GM23338 (cell line): ENCODE measurements at regions not wholly inside any gene's neighbourhood (a gene's known extent, or its start where the extent isn't known, plus 50 kb on each side); places are given as distances from the start of the nearest gene placed in this dataset.

Experiments
- ATAC-seq: fragments of 200-7000 bp; cut with Tn5 transposase; 3 replicates; pipeline ENCODE4 v1.9.1; 2020
- DNase-seq: peaks from one replicate; pipeline ENCODE4 v3.0.0-alpha.2; 2015; ENCODE audit warnings: low spot score
- H2AFZ ChIP-seq: fragments of 200-600 bp; sonication (generic); 2 replicates; pipeline ENCODE4 v1.8.0; 2016; ENCODE audit warnings: antibody characterized with exemption, mild to moderate bottlenecking, moderate library complexity
- H3F3A ChIP-seq: fragments of 200-600 bp; sonication (generic); replicated peaks from 2 replicates; pipeline ENCODE4 v1.8.0; 2017; ENCODE audit warnings: antibody characterized with exemption, mixed run types, low read depth
- H3K27ac ChIP-seq: fragments of 200-600 bp; sonication (generic); 2 replicates; pipeline ENCODE4 v1.6.1; 2016; ENCODE audit warnings: low read depth
- H3K27me3 ChIP-seq: fragments of 200-600 bp; sonication (generic); 2 replicates; pipeline ENCODE4 v1.8.0; 2016; ENCODE audit warnings: mild to moderate bottlenecking, mixed run types, moderate library complexity; ENCODE audit not compliant: insufficient read depth
- H3K36me3 ChIP-seq: fragments of 200-600 bp; sonication (generic); 2 replicates; pipeline ENCODE4 v1.8.0; 2016; ENCODE audit warnings: mild to moderate bottlenecking; ENCODE audit not compliant: insufficient read depth
- H3K4me1 ChIP-seq: fragments of 200-600 bp; sonication (generic); 2 replicates; pipeline ENCODE4 v1.8.0; 2016; ENCODE audit warnings: mild to moderate bottlenecking, moderate library complexity; ENCODE audit not compliant: insufficient read depth
- H3K4me2 ChIP-seq: fragments of 200-600 bp; sonication (generic); 2 replicates; pipeline ENCODE4 v1.7.1; 2017; ENCODE audit warnings: mixed run types
- H3K4me3 ChIP-seq: fragments of 200-600 bp; sonication (generic); 2 replicates; pipeline ENCODE4 v1.6.1; 2016; ENCODE audit warnings: mixed run types
- H3K79me2 ChIP-seq: fragments of 200-600 bp; sonication (generic); replicated peaks from 2 replicates; pipeline ENCODE4 v1.8.0; 2017; ENCODE audit warnings: mild to moderate bottlenecking; ENCODE audit not compliant: insufficient read depth
- H3K9me2 ChIP-seq: fragments of 200-600 bp; sonication (generic); 2 replicates; pipeline ENCODE4 v1.8.0; 2017; ENCODE audit not compliant: insufficient read depth
- H4K20me1 ChIP-seq: fragments of 200-600 bp; sonication (generic); replicated peaks from 2 replicates; pipeline ENCODE4 v1.8.0; 2017; ENCODE audit warnings: mild to moderate bottlenecking; ENCODE audit not compliant: insufficient read depth
- H3K27ac Mint-ChIP-seq: 2 replicates; pipeline ENCODE4 v1.8.0; 2020; ENCODE audit warnings: inconsistent platforms, mild to moderate bottlenecking, moderate library complexity, mixed read lengths
- H3K27me3 Mint-ChIP-seq: 3 replicates; pipeline ENCODE4 v1.8.0; 2022; ENCODE audit warnings: low read depth, mild to moderate bottlenecking, moderate library complexity, mixed read lengths, inconsistent platforms; ENCODE audit not compliant: insufficient read depth, poor library complexity
- H3K36me3 Mint-ChIP-seq: 3 replicates; pipeline ENCODE4 v1.8.0; 2021; ENCODE audit warnings: low read depth, mild to moderate bottlenecking, inconsistent platforms, moderate library complexity, mixed read lengths
- H3K4me1 Mint-ChIP-seq: 3 replicates; pipeline ENCODE4 v1.8.0; 2020; ENCODE audit warnings: mild to moderate bottlenecking, inconsistent platforms, mixed read lengths
- H3K4me3 Mint-ChIP-seq: 3 replicates; pipeline ENCODE4 v1.8.0; 2021; ENCODE audit warnings: moderate library complexity, mild to moderate bottlenecking, inconsistent platforms, mixed read lengths
- H3K9me3 Mint-ChIP-seq: 3 replicates; pipeline ENCODE4 v1.8.0; 2020; ENCODE audit warnings: moderate library complexity, mild to moderate bottlenecking, inconsistent platforms, mixed read lengths
- EZH2 ChIP-seq: fragments of 200-600 bp; sonication (generic); IDR thresholded peaks from one replicate; pipeline ENCODE4 v1.8.0; 2017; ENCODE audit warnings: antibody characterized with exemption, mild to moderate bottlenecking, low read depth; ENCODE audit not compliant: unreplicated experiment
- JUNB ChIP-seq: IDR thresholded peaks from one replicate; pipeline ENCODE4 v1.6.1; 2016; ENCODE audit warnings: antibody characterized with exemption; ENCODE audit not compliant: unreplicated experiment
- NANOG ChIP-seq: IDR thresholded peaks from 2 replicates; pipeline ENCODE4 v1.6.1; 2016; ENCODE audit warnings: antibody characterized with exemption, borderline replicate concordance
- POLR2AphosphoS5 ChIP-seq: IDR thresholded peaks from 2 replicates; pipeline ENCODE4 v1.6.1; 2016; ENCODE audit warnings: antibody characterized with exemption, low read depth
- REST ChIP-seq: IDR thresholded peaks from one replicate; pipeline ENCODE4 v1.6.1; 2018; ENCODE audit warnings: antibody characterized with exemption; ENCODE audit not compliant: unreplicated experiment
- STAT1 ChIP-seq: IDR thresholded peaks from one replicate; pipeline ENCODE4 v1.6.1; 2016; ENCODE audit warnings: antibody characterized with exemption; ENCODE audit not compliant: unreplicated experiment
- ZNF462 ChIP-seq: fragments of 250-450 bp; sonication (Bioruptor Pico); IDR thresholded peaks from 2 replicates; pipeline ENCODE4 v1.5.0; 2020; ENCODE audit warnings: mild to moderate bottlenecking, moderate library complexity
- TF ChIP-seq, protein P1 (sequence below): IDR thresholded peaks from 2 replicates; pipeline ENCODE4 v1.6.1; 2016; ENCODE audit warnings: antibody characterized with exemption

DNA sequence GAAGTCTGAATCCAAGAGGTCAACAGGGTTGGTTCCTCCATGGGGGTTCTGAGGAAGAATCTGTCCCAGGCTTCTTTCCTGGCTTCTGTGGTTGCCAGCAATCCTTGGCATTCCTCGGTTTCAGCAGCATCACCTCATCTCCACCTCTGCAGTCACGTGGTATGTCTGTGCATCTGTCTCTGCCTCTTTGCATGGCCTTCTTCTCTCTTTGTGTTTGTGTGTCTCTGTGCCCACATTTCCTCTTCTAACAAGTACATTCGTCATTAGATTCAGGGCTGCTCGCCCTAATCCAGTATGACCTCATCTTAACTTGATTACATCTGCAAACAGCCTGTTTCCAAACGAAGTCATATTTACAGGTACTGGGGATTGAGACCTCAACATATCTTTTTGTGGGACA is 114.0 kb downstream of the BCOR start:
- no peak for DNase-seq
- Histone ChIP-seq H3K27me3 (no peaks in the 10 kb centered on the region), H3F3A (no peaks in the 10 kb centered on the region), H2AFZ (no peak overlapping the region), H4K20me1 (no peaks in the 10 kb centered on the region), H3K4me3 (no peak overlapping the region), H3K36me3 (no peaks in the 10 kb centered on the region), H3K27ac (no peak overlapping the region), H3K4me2 (no peak overlapping the region), H3K9me2 (no peaks in the 10 kb centered on the region), H3K4me1 (no peaks in the 10 kb centered on the region), H3K79me2 (no peaks in the 10 kb centered on the region)
- Mint-ChIP-seq H3K4me1 (peaks cover 13% of the 10 kb centered on the region), H3K4me3 (no peak overlapping the region), H3K27ac (no peak overlapping the region), H3K36me3 (no peaks in the 10 kb centered on the region), H3K27me3 (peaks cover 4% of the 10 kb centered on the region), H3K9me3 (peaks cover 2% of the 10 kb centered on the region; the same call in 1 of the 3 replicates)
- TF ChIP-seq REST: no peak
- no peak for TF ChIP-seq NANOG
- no peak for TF ChIP-seq ZNF462 (CRISPR knock-in tag)
- TF ChIP-seq EZH2: no peak
- no peak for TF ChIP-seq POLR2AphosphoS5
- TF ChIP-seq JUNB: no peak
- no peak for TF ChIP-seq STAT1
- TF ChIP-seq, protein P1, sequence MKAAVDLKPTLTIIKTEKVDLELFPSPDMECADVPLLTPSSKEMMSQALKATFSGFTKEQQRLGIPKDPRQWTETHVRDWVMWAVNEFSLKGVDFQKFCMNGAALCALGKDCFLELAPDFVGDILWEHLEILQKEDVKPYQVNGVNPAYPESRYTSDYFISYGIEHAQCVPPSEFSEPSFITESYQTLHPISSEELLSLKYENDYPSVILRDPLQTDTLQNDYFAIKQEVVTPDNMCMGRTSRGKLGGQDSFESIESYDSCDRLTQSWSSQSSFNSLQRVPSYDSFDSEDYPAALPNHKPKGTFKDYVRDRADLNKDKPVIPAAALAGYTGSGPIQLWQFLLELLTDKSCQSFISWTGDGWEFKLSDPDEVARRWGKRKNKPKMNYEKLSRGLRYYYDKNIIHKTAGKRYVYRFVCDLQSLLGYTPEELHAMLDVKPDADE: no peak
- no peak for ATAC-seq
